Activated CD4-positive, alpha-beta memory T cell treated with anti-CD3 and anti-CD28 coated beads for 36 hours (primary cell): ENCODE measurements at regions not wholly inside any gene's neighbourhood (a gene's known extent, or its start where the extent isn't known, plus 50 kb on each side); places are given as distances from the start of the nearest gene placed in this dataset.
"Not testable (repeated sequence)": the region's sequence is repeated elsewhere in the genome, so short reads cannot be mapped to it uniquely, and the experiment has no call there.

Source experiments
- CTCF ChIA-PET: fragments of 350-600 bp; sonication (Branson Sonifier 250); formaldehyde crosslinking; loops from one replicate; lab custom pipeline; 2021; ENCODE audit warnings: antibody characterized with exemption, inconsistent platforms; lab: Charles Lee
- POLR2A ChIA-PET: fragments of 350-600 bp; sonication (Branson Sonifier 250); formaldehyde crosslinking; loops from one replicate; lab custom pipeline; 2021; ENCODE audit warnings: antibody characterized with exemption; lab: Charles Lee
- DNase-seq: peaks from one replicate; pipeline ENCODE4 v3.0.0-alpha.2; 2020
- H3K27ac Mint-ChIP-seq: one replicate; pipeline ENCODE4 v1.8.0; 2021; ENCODE audit warnings: mixed read lengths
- H3K27me3 Mint-ChIP-seq: one replicate; pipeline ENCODE4 v1.8.0; 2021; ENCODE audit warnings: mixed read lengths
- H3K36me3 Mint-ChIP-seq: one replicate; pipeline ENCODE4 v1.8.0; 2021; ENCODE audit warnings: mixed read lengths
- H3K4me1 Mint-ChIP-seq: one replicate; pipeline ENCODE4 v1.8.0; 2021; ENCODE audit warnings: low read depth, mixed read lengths
- H3K4me3 Mint-ChIP-seq: one replicate; pipeline ENCODE4 v1.8.0; 2021; ENCODE audit warnings: mild to moderate bottlenecking, mixed read lengths
- H3K9me3 Mint-ChIP-seq: one replicate; pipeline ENCODE4 v1.8.0; 2021; ENCODE audit warnings: mixed read lengths
- intact Hi-C: fragments of 100-400 bp; cut with micrococcal nuclease; formaldehyde crosslinking; loops from one replicate; pipeline ENCODE4 v1.15.1; 2023

DNA sequence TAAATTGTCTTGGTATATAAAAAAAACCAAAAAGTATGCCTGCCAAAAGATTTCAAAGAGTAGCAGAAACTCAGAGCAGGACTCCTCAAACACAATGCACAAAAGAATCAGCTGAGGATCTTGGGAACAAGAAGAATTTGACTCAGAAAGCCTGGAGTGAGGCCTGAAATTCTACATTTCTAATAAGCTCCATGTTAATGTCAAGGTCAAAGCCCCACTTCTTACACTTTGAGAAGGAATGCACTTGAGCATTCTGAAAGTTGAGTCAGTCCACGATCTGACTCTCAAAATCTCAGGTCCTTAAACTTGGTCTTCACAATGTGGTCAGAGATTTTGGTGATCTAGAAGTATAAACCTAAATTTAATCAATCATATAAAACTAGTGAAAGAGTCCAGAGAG lies 910.0 kb upstream of the GBE1 start:
- Mint-ChIP-seq H3K27ac (no peak overlapping the region), H3K4me1 (no peaks in the 10 kb centered on the region), H3K27me3 (no peaks in the 10 kb centered on the region), H3K9me3 (peaks cover 14% of the 10 kb centered on the region), H3K4me3 (no peak overlapping the region), H3K36me3 (no peaks in the 10 kb centered on the region)
- ChIA-PET POLR2A (no interaction called here), CTCF (no interaction called here)
- intact Hi-C loops: no loop called here
- DNase-seq: no peak

DNA sequence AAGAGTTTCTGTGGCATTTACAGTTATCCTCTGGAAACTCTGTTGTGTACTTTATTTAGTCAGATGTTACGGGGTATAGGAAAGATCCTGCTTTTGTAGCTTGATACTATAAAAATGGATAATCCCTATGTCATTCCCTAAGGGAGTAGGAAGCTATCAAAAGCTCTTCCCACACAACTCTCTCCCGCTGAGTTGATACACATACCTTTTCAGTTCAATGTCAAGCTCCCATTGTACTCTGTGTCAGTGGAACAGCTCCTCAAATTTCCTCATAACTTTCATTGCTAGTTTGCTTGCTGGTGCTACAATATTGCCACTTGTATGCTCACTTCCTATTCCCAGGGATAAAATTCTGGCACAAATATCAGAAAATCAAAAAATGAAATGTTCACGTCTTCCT lies 893.3 kb upstream of the GBE1 start:
- H3K4me1 Mint-ChIP-seq: no peaks in the 10 kb centered on the region
- CTCF ChIA-PET: no interaction called here
- no peak overlapping the region for H3K27ac Mint-ChIP-seq
- no peak overlapping the region for H3K4me3 Mint-ChIP-seq
- no peaks in the 10 kb centered on the region for H3K36me3 Mint-ChIP-seq
- peaks cover 12% of the 10 kb centered on the region for H3K9me3 Mint-ChIP-seq
- POLR2A ChIA-PET: no interaction called here
- intact Hi-C loops: no loop called here
- no peaks in the 10 kb centered on the region for H3K27me3 Mint-ChIP-seq
- DNase-seq: no peak

DNA sequence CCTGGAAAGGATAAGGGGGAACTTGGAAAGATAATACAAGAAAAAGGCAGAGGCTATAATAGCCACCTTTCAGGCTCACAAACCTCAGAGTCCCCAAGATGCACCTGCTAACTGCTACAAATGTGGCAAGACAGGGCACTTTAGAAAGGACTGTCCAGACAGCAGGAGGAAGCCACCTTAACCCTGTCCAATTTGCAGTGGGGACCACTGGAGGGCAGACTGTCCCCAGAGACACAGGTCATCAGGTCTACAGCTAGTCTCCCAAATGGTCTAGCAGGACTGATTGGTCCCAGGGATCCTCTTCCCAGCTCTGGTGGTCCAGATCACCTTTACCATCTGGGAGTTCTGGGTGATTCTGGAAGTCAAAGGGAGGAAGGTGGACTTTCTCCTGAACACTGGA lies 882.5 kb upstream of the GBE1 start:
- CTCF ChIA-PET: no interaction called here
- Mint-ChIP-seq H3K36me3 (no peaks in the 10 kb centered on the region), H3K4me1 (no peaks in the 10 kb centered on the region), H3K4me3 (no peak overlapping the region), H3K9me3 (peaks cover 13% of the 10 kb centered on the region), H3K27me3 (no peaks in the 10 kb centered on the region), H3K27ac (no peak overlapping the region)
- POLR2A ChIA-PET: no interaction called here
- no peak for DNase-seq
- intact Hi-C loops: no loop called here

DNA sequence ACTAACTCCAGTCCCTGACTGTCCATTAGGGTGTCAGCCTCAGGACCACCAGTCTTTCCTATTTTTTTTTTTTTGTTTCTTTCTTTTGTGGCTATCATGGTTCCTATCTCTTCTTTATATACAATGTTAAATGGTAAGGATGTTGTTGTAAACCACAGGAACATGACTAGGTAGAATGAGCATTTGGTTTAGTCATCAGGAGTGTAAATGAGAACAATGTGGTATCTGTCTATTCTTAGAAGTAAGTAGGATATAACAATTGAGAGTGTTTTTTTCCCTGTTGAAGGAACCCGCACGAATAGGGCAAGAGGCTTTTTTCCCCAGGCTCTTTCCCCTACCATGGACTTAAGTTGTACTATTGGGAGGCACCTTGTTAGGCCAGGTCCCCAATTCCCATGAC lies 880.3 kb upstream of the GBE1 start:
- ChIA-PET CTCF (no interaction called here), POLR2A (no interaction called here)
- H3K4me1 Mint-ChIP-seq: no peaks in the 10 kb centered on the region
- no peak for DNase-seq
- H3K27me3 Mint-ChIP-seq: no peaks in the 10 kb centered on the region
- peaks cover 13% of the 10 kb centered on the region for H3K9me3 Mint-ChIP-seq
- intact Hi-C loops: no loop called here
- H3K4me3 Mint-ChIP-seq: no peak overlapping the region
- no peaks in the 10 kb centered on the region for H3K36me3 Mint-ChIP-seq
- H3K27ac Mint-ChIP-seq: no peak overlapping the region

DNA sequence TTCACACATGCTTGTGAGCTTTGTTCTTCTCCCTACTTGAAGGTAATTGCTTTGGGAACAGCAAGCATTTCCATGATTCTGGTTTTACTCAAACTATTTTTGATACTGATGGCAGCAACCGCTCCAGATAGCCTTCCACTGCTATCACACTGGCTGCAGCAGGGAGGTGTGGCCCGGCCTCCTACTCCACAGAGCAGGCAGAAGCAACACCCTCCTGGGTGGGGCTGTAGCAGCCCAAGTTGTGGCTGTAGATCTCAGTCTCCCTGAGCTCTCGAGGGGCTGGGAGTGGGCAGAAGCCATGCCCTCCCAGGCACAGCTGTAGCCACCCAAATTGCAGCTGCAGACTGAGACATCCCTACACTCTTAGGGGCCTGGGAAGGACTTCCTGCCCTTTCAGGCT lies 878.8 kb upstream of the GBE1 start:
- ChIA-PET CTCF (no interaction called here), POLR2A (no interaction called here)
- H3K4me1 Mint-ChIP-seq: no peaks in the 10 kb centered on the region
- no peaks in the 10 kb centered on the region for H3K27me3 Mint-ChIP-seq
- H3K27ac Mint-ChIP-seq: no peak overlapping the region
- H3K4me3 Mint-ChIP-seq: no peak overlapping the region
- H3K36me3 Mint-ChIP-seq: no peaks in the 10 kb centered on the region
- DNase-seq: no peak
- intact Hi-C loops: no loop called here
- H3K9me3 Mint-ChIP-seq: peaks cover 9% of the 10 kb centered on the region

DNA sequence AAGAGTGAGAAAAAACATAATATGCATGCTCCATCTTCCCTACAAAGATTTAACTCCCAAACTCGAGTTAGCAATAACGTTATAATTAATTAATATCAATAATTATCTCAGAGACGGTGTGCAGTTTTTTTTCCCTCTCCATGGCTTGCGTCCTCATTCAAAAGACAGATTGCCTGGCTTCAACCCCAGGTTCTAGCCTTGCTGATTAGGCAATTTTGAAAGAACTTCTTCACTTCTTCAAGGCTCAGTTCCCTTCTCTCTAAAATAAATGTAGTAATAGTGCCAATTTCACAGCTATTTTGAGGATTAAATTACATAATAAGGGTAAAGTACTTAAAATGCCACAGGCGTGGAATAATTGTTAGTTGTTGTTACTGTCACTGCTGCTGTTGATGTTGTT lies 876.1 kb upstream of the GBE1 start:
- Mint-ChIP-seq H3K4me1 (no peaks in the 10 kb centered on the region), H3K36me3 (no peaks in the 10 kb centered on the region), H3K27ac (no peak overlapping the region), H3K9me3 (peaks cover 13% of the 10 kb centered on the region), H3K4me3 (no peak overlapping the region), H3K27me3 (no peaks in the 10 kb centered on the region)
- ChIA-PET CTCF (no interaction called here), POLR2A (no interaction called here)
- no peak for DNase-seq
- intact Hi-C loops: no loop called here

- POLR2A ChIA-PET: no interaction called here
- intact Hi-C loops: no loop called here
- peaks cover 10% of the 10 kb centered on the region for H3K9me3 Mint-ChIP-seq
- no peak overlapping the region for H3K27ac Mint-ChIP-seq
- no peak for DNase-seq
- H3K36me3 Mint-ChIP-seq: no peaks in the 10 kb centered on the region
- H3K27me3 Mint-ChIP-seq: no peaks in the 10 kb centered on the region
- CTCF ChIA-PET: no interaction called here
- H3K4me1 Mint-ChIP-seq: no peaks in the 10 kb centered on the region
- no peak overlapping the region for H3K4me3 Mint-ChIP-seq
Observed at GRCh38 chr3:82636177-82636576, 874.7 kb upstream of the GBE1 start.

DNA sequence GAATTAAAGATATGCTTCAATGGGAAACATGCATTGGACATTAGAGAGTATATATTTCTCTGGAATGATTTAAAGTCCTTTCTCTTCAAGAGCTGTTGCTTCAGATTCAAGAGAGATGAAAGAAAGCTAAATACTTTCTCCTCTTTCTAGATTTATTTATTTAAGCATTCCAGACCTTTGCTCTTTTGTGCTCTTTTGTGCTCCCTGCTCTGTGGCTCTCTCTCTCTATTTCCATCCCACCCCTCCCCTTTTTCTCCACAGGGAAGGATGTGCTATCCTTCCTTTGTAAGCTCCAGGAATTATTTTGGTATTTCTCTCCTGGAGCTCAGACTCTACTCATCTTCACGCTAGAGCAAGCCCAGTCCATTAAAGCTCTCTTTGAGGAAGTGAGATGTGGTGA lies 871.9 kb upstream of the GBE1 start:
- no peaks in the 10 kb centered on the region for H3K27me3 Mint-ChIP-seq
- POLR2A ChIA-PET: no interaction called here

GRCh38 chr3:82629937-82630336 lies 868.5 kb upstream of the GBE1 start:
- CTCF ChIA-PET: no interaction called here
- Mint-ChIP-seq H3K27me3 (no peaks in the 10 kb centered on the region), H3K36me3 (no peaks in the 10 kb centered on the region), H3K27ac (no peak overlapping the region), H3K4me1 (no peaks in the 10 kb centered on the region), H3K4me3 (no peak overlapping the region), H3K9me3 (peaks cover 18% of the 10 kb centered on the region)
- POLR2A ChIA-PET: no interaction called here
- DNase-seq: no peak
- intact Hi-C loops: no loop called here

More for the DNA sequence above, 871.9 kb upstream of the GBE1 start:
- Mint-ChIP-seq H3K9me3 (peaks cover 15% of the 10 kb centered on the region), H3K4me1 (no peaks in the 10 kb centered on the region), H3K36me3 (no peaks in the 10 kb centered on the region), H3K4me3 (no peak overlapping the region), H3K27ac (no peak overlapping the region)
- DNase-seq: no peak
- CTCF ChIA-PET: no interaction called here
- intact Hi-C loops: no loop called here

DNA sequence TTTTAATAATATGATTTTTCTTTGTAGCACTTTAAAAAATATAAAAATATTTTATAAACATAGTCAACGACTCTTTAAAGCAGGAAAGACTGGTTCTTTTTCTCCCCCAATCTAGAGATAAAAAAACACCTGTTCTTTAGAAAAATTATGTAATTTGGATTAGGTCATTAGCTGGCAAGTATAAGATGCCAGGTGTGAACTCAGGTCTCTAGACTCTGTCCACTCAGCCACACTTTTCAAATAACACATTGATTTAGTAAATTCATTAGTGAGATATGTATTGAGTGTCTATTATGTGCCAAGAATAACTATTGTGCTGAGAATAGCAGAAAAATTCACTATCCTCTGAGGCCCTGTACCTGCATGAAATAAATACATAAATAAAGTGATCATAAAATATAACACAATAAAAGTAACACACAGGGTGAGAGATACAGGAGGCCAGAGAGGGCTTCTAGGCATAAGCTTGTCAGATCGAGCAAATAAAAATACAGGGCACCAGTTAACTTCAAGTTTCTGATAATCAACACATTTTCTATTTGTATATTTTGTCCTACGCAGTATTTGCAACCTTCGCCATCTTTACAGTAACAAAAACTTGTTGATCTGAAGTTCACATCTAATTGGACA lies 867.1 kb upstream of the GBE1 start:
- H3K36me3 Mint-ChIP-seq: no peaks in the 10 kb centered on the region
- intact Hi-C loops: no loop called here

DNA sequence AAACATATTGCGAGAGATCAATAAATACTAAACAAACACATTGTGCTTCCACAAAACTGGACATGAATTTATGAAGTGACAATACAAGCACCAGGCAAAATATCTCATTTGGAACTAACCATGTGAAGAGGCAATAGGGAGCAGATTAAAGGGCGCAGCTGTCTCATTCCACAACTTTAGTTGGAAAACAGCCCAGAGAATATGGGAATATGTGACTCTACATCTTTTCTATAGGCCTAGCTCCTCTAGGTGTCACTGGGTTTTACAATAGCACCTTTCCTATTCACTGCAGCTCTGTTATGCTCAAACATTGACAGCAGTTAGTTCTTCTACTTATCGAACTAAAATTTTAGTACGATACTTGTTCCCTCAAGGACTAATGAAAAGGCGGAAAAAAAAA lies 866.3 kb upstream of the GBE1 start:
- ChIA-PET POLR2A (no interaction called here), CTCF (no interaction called here)
- Mint-ChIP-seq H3K27me3 (no peaks in the 10 kb centered on the region), H3K4me1 (no peaks in the 10 kb centered on the region), H3K4me3 (no peak overlapping the region), H3K36me3 (no peaks in the 10 kb centered on the region), H3K27ac (no peak overlapping the region), H3K9me3 (peaks cover 16% of the 10 kb centered on the region)
- intact Hi-C loops: no loop called here
- DNase-seq: no peak

More for the DNA sequence above, 867.1 kb upstream of the GBE1 start:
- no peak overlapping the region for H3K4me3 Mint-ChIP-seq
- H3K9me3 Mint-ChIP-seq: peaks cover 18% of the 10 kb centered on the region
- POLR2A ChIA-PET: no interaction called here
- no peaks in the 10 kb centered on the region for H3K4me1 Mint-ChIP-seq
- H3K27me3 Mint-ChIP-seq: no peaks in the 10 kb centered on the region
- no peak overlapping the region for H3K27ac Mint-ChIP-seq
- no peak for DNase-seq
- CTCF ChIA-PET: no interaction called here

DNA sequence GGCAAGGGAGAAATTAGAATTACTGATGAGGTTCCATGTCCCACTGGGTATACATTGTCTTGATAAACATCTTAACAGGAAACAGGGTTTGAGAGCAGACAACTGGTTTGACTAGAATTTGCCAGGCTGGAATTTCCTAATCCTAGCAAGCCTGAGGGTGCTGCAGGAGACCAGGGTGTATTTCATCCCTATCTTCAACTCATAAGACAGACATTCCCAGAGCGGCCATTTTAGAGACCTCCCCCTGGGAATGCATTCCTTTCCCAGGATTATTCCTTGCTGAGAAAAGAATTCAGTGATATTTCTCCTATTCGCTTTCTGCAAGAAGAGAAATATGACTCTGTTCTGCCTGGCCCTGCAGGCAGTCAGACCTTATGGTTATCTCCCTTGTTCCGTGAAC lies 859.3 kb upstream of the GBE1 start:
- CTCF ChIA-PET, DNase-seq, H3K36me3 Mint-ChIP-seq, H3K4me1 Mint-ChIP-seq, POLR2A ChIA-PET, intact Hi-C loops, H3K27me3 Mint-ChIP-seq, H3K4me3 Mint-ChIP-seq, H3K27ac Mint-ChIP-seq: not testable (repeated sequence)
- peaks cover 18% of the 10 kb centered on the region for H3K9me3 Mint-ChIP-seq

DNA sequence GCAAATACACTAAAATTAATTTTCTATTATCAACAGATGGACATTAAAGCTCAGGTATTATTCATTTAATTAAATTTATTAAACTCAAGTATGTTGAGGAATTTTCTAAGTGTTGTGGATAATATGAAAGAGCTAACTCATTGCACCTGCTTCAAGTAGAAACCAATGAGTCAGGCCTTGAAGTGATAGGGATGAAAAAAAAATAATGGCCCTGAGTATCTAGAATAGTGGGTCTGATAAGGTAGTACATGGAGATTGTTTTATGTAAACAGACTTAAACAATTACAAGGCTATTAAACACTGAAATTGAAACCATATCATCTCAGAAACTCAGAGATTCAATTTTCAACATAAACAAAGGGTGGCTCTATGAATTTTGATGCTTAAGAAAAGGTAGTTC lies 857.1 kb upstream of the GBE1 start:
- Mint-ChIP-seq H3K36me3 (no peaks in the 10 kb centered on the region), H3K27ac (no peak overlapping the region), H3K4me1 (no peaks in the 10 kb centered on the region), H3K4me3 (no peak overlapping the region), H3K27me3 (no peaks in the 10 kb centered on the region), H3K9me3 (peaks cover 16% of the 10 kb centered on the region)
- POLR2A ChIA-PET: no interaction called here
- DNase-seq: no peak
- intact Hi-C loops: no loop called here
- CTCF ChIA-PET: no interaction called here
